HepG2 (cell line): ENCODE measurements at regions not wholly inside any gene's neighbourhood (a gene's known extent, or its start where the extent isn't known, plus 50 kb on each side); places are given as distances from the start of the nearest gene placed in this dataset.

Experiments
- HDAC2 ChIP-seq: sonication (generic); formaldehyde crosslinking; IDR thresholded peaks from 2 replicates; pipeline ENCODE4 v1.4.0; 2020; ENCODE audit warnings: missing genetic modification reagents
- KDM6A ChIP-seq: IDR thresholded peaks from 2 replicates; pipeline ENCODE4 v1.6.1; 2016; ENCODE audit warnings: low read depth

GRCh38 chr4:31714238-31714637, 994.1 kb downstream of the PCDH7 start:
- TF ChIP-seq KDM6A, result no peak
- TF ChIP-seq HDAC2 (CRISPR knock-in tag), result no peak
